Panc1 (cell line): ENCODE measurements at regions not wholly inside any gene's neighbourhood (a gene's known extent, or its start where the extent isn't known, plus 50 kb on each side); places are given as distances from the start of the nearest gene placed in this dataset.

Source experiments
- CTCF ChIP-seq: fragments of 450-650 bp; IDR thresholded peaks from 2 replicates; pipeline ENCODE4 v1.5.1; 2017; ENCODE audit warnings: mild to moderate bottlenecking
- REST ChIP-seq, 2 experiments: IDR thresholded peaks; 2 replicates each; pipeline ENCODE4 v1.6.1; 2011 to 2012; ENCODE audit warnings: low read depth in 2 of 2, control low read depth in 1 of 2, low read length in 1 of 2, mild to moderate bottlenecking in 1 of 2, moderate library complexity in 1 of 2; ENCODE audit not compliant: insufficient read depth in 1 of 2

GRCh38 chr7:130865408-130866236, 131.6 kb upstream of the KLF14 start:
- TF ChIP-seq CTCF (no peak; the same call in 1 of the 2 replicates), REST (IDR thresholded peaks at IDR 0.05; ENCODE audit: insufficient read depth in 1 of 2, low read depth in 2 of 2, low read length in 1 of 2) (peak; percentile 87 to 93)
